Mucosa of rectum (tissue), 2 donors: ENCODE measurements at regions not wholly inside any gene's neighbourhood (a gene's known extent, or its start where the extent isn't known, plus 50 kb on each side); places are given as distances from the start of the nearest gene placed in this dataset.

Experiments used
- H3K27ac ChIP-seq, 2 donors: one replicate each; pipeline ENCODE4 v1.7.0; 2013; ENCODE audit warnings: inconsistent platforms in 2 of 2, low read depth in 2 of 2, low read length in 2 of 2
- H3K27me3 ChIP-seq, 2 donors: one replicate each; pipeline ENCODE4 v1.7.0; 2013; ENCODE audit warnings: low read length in 2 of 2; ENCODE audit not compliant: control insufficient read depth in 2 of 2, insufficient read depth in 2 of 2
- H3K36me3 ChIP-seq, 2 donors: one replicate each; pipeline ENCODE4 v1.7.0; 2013; ENCODE audit warnings: low read length in 2 of 2; ENCODE audit not compliant: control insufficient read depth in 2 of 2, insufficient read depth in 2 of 2
- H3K4me1 ChIP-seq, 2 donors: one replicate each; pipeline ENCODE4 v1.7.0; 2013; ENCODE audit warnings: low read length in 2 of 2, mild to moderate bottlenecking in 1 of 2; ENCODE audit not compliant: control insufficient read depth in 2 of 2, insufficient read depth in 2 of 2
- H3K4me3 ChIP-seq, 2 donors: one replicate each; pipeline ENCODE4 v1.7.0; 2013; ENCODE audit warnings: low read length in 2 of 2
- H3K9ac ChIP-seq, 2 donors: one replicate each; pipeline ENCODE4 v1.7.0; 2013; ENCODE audit warnings: low read length in 2 of 2, low read depth in 1 of 2, mild to moderate bottlenecking in 1 of 2
- H3K9me3 ChIP-seq, 2 donors: one replicate each; pipeline ENCODE4 v1.7.0; 2013; ENCODE audit warnings: low read length in 2 of 2; ENCODE audit not compliant: control insufficient read depth in 2 of 2
- donor health status: healthy.
- donor health status: Normal muscosa, but diverticular disease.

DNA sequence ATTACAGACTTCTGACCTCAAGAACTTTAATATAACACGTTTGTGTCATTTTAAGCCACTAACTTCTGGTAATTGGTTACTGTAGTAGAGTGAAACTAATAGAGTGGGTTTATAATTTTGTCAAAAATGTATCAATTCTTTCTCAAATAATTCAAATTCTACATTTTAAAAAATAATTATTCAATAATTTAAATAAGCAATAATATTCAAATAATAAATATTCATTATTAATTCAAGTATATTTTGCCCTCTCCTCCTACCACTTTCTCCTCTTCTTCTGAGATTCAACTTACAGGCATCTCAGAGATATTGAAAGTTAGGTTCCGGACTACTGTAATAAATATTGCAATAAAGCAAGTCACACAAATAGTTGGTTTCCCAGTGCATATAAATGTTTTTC, 1107.1 kb downstream of the KCNT2 start:
- Histone ChIP-seq H3K27ac (no peak overlapping the region), H3K36me3 (no peaks in the 10 kb centered on the region), H3K27me3 (no peaks in the 10 kb centered on the region), H3K9ac (no peak overlapping the region), H3K9me3 (no peaks in the 10 kb centered on the region), H3K4me1 (no peaks in the 10 kb centered on the region), H3K4me3 (no peak overlapping the region)

GRCh38 chr1:195495720-195496635, 1112.3 kb downstream of the KCNT2 start:
- Histone ChIP-seq H3K36me3 (no peaks in the 10 kb centered on the region), H3K4me3 (no peak overlapping the region), H3K9me3 (no peaks in the 10 kb centered on the region), H3K27ac (no peak overlapping the region), H3K9ac (no peak overlapping the region), H3K4me1 (no peaks in the 10 kb centered on the region), H3K27me3 (no peaks in the 10 kb centered on the region)

DNA sequence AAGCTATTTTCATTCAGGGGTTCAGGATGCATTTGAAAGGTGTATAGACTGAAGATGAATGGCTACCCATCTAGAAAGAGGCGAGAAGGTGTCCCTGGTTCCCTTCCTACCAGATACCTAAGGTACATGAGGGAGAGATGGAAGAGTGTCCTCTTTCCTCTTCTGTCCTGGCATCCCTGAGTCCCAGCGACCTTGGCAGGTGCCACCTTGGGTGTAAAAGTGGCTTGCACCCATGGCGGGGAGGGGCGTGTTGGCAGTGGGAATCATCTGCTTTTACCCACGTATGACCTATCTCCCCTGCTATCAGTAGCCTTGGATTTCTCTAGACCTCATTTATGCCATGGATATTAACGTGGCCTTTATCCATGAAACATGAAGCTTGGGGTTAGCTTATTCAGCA, 1126.1 kb downstream of the KCNT2 start:
- Histone ChIP-seq H3K27ac (no peak overlapping the region), H3K4me1 (no peaks in the 10 kb centered on the region), H3K36me3 (no peaks in the 10 kb centered on the region), H3K9ac (no peak overlapping the region), H3K4me3 (no peak overlapping the region), H3K9me3 (no peaks in the 10 kb centered on the region), H3K27me3 (no peaks in the 10 kb centered on the region)

- Histone ChIP-seq H3K27me3 (no peaks in the 10 kb centered on the region), H3K9me3 (no peaks in the 10 kb centered on the region), H3K4me1 (no peaks in the 10 kb centered on the region), H3K4me3 (no peak overlapping the region), H3K36me3 (no peaks in the 10 kb centered on the region), H3K9ac (no peak overlapping the region), H3K27ac (no peak overlapping the region)
These were observed 1126.9 kb downstream of the KCNT2 start for GRCh38 chr1:195481293-195481692.

DNA sequence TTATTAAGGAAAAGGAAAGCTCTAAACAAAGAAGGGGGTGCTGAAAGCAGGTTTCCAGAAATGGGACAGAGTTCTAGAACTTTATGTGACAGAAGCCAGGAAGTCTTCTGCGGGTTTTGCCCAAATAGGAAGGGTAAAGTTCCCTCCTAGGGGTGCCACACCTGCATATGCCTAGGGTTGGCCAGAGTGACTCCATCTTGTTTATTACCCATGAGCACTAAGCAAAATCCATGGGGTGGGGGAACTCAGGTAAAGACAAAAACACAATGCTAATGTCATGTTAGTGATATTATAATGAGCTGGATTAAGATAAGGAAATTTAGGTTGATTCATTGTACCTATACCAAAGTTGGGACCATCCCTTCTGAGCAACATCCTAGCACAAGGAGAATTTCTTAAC, 1132.7 kb downstream of the KCNT2 start:
- Histone ChIP-seq H3K36me3 (no peaks in the 10 kb centered on the region), H3K9ac (no peak overlapping the region), H3K4me3 (no peak overlapping the region), H3K4me1 (peaks cover 0 to 4% of the 10 kb centered on the region in 2 donors), H3K9me3 (no peaks in the 10 kb centered on the region), H3K27ac (no peak overlapping the region), H3K27me3 (no peaks in the 10 kb centered on the region)

DNA sequence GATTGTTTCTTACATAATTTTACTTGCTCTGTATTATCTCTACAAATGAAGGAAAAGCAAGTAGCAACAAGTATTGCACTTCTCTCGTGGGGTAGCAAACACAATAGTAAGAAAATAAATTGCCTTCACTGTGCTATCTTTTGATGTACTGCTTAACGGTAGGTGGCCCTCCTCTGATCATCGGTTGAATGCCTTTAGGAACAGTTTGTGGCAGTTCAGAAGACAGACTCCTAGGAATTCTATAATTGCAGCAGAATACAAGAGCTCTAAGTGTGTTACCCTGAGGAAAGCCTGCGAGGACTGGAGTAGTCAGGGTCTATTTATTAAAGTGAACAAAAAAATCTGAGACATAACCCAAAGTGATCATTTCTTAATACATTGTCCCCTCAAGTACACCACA, 1135.9 kb downstream of the KCNT2 start:
- Histone ChIP-seq H3K27me3 (no peaks in the 10 kb centered on the region), H3K4me1 (peaks cover 0 to 4% of the 10 kb centered on the region in 2 donors), H3K4me3 (no peak overlapping the region), H3K36me3 (no peaks in the 10 kb centered on the region), H3K9me3 (no peaks in the 10 kb centered on the region), H3K27ac (no peak overlapping the region), H3K9ac (no peak overlapping the region)

DNA sequence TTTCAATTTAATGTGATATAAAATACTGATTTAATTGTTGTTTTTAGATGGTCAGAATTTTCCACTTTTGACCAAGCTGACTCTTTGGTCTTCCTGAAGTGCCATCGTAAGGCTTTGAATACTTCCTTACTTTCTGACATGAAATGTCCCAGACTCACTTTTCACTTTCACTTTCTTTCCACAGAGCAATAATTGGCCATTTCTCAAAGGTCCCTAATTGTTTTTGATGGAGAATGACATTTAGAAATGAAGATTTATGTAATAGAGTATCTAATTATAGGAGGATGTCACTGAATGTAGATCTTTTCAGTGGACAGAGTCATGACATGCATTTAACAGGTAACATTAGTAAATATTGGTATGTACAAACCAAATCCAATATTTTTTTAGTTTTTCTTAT, 1141.6 kb downstream of the KCNT2 start:
- H3K9me3 ChIP-seq: no peaks in the 10 kb centered on the region
- no peaks in the 10 kb centered on the region for H3K36me3 ChIP-seq
- H3K9ac ChIP-seq: no peak overlapping the region
- H3K27me3 ChIP-seq: no peaks in the 10 kb centered on the region
- H3K27ac ChIP-seq: no peak overlapping the region
- no peaks in the 10 kb centered on the region for H3K4me1 ChIP-seq
- no peak overlapping the region for H3K4me3 ChIP-seq

- Histone ChIP-seq H3K9me3 (no peaks in the 10 kb centered on the region), H3K27me3 (no peaks in the 10 kb centered on the region), H3K4me3 (no peak overlapping the region), H3K27ac (no peak overlapping the region), H3K4me1 (no peaks in the 10 kb centered on the region), H3K9ac (no peak overlapping the region), H3K36me3 (no peaks in the 10 kb centered on the region)
These were observed 1145.6 kb downstream of the KCNT2 start for GRCh38 chr1:195462646-195463045.

DNA sequence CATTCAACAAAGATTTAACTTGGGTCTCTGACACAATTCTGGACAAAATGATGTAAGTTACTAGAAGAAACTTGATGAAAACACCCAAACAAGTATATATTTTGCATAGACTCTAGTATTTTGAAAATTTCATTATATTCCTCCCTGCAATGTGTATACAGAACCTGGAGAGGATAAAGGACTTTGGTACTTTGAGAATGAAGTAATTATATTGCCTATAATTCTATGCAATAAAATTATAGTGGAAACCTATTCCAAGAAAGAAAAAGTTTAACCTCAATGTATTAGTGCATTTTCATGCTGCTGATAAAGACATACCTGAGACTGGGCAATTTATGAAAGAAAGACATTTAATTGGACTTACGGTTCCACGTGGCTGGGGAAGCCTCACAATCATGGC, 1146.1 kb downstream of the KCNT2 start:
- H3K27me3 ChIP-seq: no peaks in the 10 kb centered on the region
- no peaks in the 10 kb centered on the region for H3K4me1 ChIP-seq
- H3K27ac ChIP-seq: no peak overlapping the region
- no peak overlapping the region for H3K4me3 ChIP-seq
- H3K36me3 ChIP-seq: no peaks in the 10 kb centered on the region
- H3K9ac ChIP-seq: no peak overlapping the region
- no peaks in the 10 kb centered on the region for H3K9me3 ChIP-seq

DNA sequence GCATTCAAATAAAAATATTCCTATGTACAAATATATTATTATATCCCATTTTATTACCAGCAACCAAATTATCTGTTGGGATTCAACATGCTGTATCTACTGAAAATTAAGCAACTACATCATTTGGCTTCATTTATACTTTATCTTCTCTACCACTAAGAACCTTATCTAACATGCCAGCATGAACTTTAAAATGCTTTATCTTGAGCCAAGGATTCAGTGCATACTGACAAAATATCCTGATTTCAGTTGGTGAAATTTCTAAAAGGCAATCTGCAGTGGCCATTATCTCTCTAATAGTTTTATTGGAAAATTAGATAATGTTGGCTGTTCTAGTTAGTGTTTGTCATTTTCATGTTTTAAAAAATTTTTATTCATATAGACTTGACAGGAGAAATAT, 1149.9 kb downstream of the KCNT2 start:
- Histone ChIP-seq H3K4me3 (no peak overlapping the region), H3K9me3 (no peaks in the 10 kb centered on the region), H3K4me1 (no peaks in the 10 kb centered on the region), H3K27ac (no peak overlapping the region), H3K27me3 (no peaks in the 10 kb centered on the region), H3K36me3 (no peaks in the 10 kb centered on the region), H3K9ac (no peak overlapping the region)
